HEK293 (cell line): ENCODE measurements at regions not wholly inside any gene's neighbourhood (a gene's known extent, or its start where the extent isn't known, plus 50 kb on each side); places are given as distances from the start of the nearest gene placed in this dataset.

Experiments
- CTCF ChIA-PET: fragments of 350-600 bp; formaldehyde crosslinking; extraction: SDS; loops from one replicate; lab custom pipeline; 2021; ENCODE audit warnings: antibody characterized with exemption; lab: Yijun Ruan, JAX
- POLR2A ChIA-PET: fragments of 300-600 bp; formaldehyde crosslinking; extraction: SDS; loops from one replicate; lab custom pipeline; 2020; ENCODE audit warnings: antibody characterized with exemption, inconsistent platforms; lab: Yijun Ruan, JAX
- H3K27ac ChIP-seq: fragments of 200-500 bp; sonication (Bioruptor generic); 2 replicates; pipeline ENCODE4 v1.5.1; 2014; ENCODE audit warnings: low read depth, low read length, control low read depth, inconsistent platforms; ENCODE audit errors: extremely low read depth
- H3K36me3 ChIP-seq, 2 experiments: fragments of 200-500 bp in 1 of 2; sonication (Bioruptor generic) in 1 of 2; 1 replicate in 1 of 2; 2 replicates in 1 of 2; pipeline ENCODE4 v1.5.1; 2014 to 2017; ENCODE audit warnings: inconsistent platforms in 2 of 2, low read length in 2 of 2; ENCODE audit not compliant: control insufficient read depth in 2 of 2, insufficient read depth in 1 of 2
- H3K4me1 ChIP-seq: fragments of 200-500 bp; sonication (Bioruptor generic); 2 replicates; pipeline ENCODE4 v1.5.1; 2014; ENCODE audit warnings: mild to moderate bottlenecking, low read length, inconsistent platforms; ENCODE audit not compliant: control insufficient read depth, insufficient read depth
- H3K4me3 ChIP-seq: 2 replicates; pipeline ENCODE4 v1.5.1; 2011; ENCODE audit warnings: low read depth, mild to moderate bottlenecking, control low read depth, low read length, moderate library complexity
- H3K9me3 ChIP-seq: fragments of 200-500 bp; sonication (Bioruptor generic); 2 replicates; pipeline ENCODE4 v1.5.1; 2014; ENCODE audit warnings: low read depth, low read length, inconsistent platforms; ENCODE audit not compliant: control insufficient read depth, insufficient read depth
- ELK4 ChIP-seq: IDR thresholded peaks from 2 replicates; pipeline ENCODE4 v1.6.1; 2011; ENCODE audit warnings: mild to moderate bottlenecking, low read depth, low read length, borderline replicate concordance
- IKZF3 ChIP-seq: fragments of 450-650 bp; IDR thresholded peaks from 2 replicates; pipeline ENCODE4 v1.5.0; 2018; ENCODE audit warnings: missing biosample characterization, mild to moderate bottlenecking, missing genetic modification characterization, moderate library complexity
- PRDM1 ChIP-seq: fragments of 450-650 bp; formaldehyde crosslinking; IDR thresholded peaks from 2 replicates; pipeline ENCODE4; 2016; ENCODE audit warnings: missing biosample characterization, missing genetic modification characterization
- SP3 ChIP-seq: fragments of 450-650 bp; formaldehyde crosslinking; IDR thresholded peaks from 2 replicates; pipeline ENCODE4 v1.5.1; 2016; ENCODE audit warnings: missing biosample characterization, missing genetic modification characterization
- ZEB2 ChIP-seq: fragments of 450-650 bp; formaldehyde crosslinking; IDR thresholded peaks from 2 replicates; pipeline ENCODE4 v1.5.1; 2016; ENCODE audit warnings: missing biosample characterization, missing genetic modification characterization
- ZFP41 ChIP-seq: fragments of 450-650 bp; formaldehyde crosslinking; IDR thresholded peaks from 2 replicates; pipeline ENCODE4 v1.5.1; 2016; ENCODE audit warnings: missing biosample characterization, missing genetic modification characterization, borderline replicate concordance
- ZNF138 ChIP-seq: fragments of 450-650 bp; formaldehyde crosslinking; IDR thresholded peaks from 2 replicates; pipeline ENCODE4 v1.5.1; 2016; ENCODE audit warnings: missing biosample characterization, missing genetic modification characterization, borderline replicate concordance
- ZNF214 ChIP-seq: fragments of 450-650 bp; formaldehyde crosslinking; IDR thresholded peaks from 2 replicates; pipeline ENCODE4 v1.5.1; 2017; ENCODE audit warnings: missing biosample characterization, mild to moderate bottlenecking, missing genetic modification characterization, borderline replicate concordance
- ZNF223 ChIP-seq: fragments of 450-650 bp; formaldehyde crosslinking; IDR thresholded peaks from 2 replicates; pipeline ENCODE4 v1.5.1; 2016; ENCODE audit warnings: missing biosample characterization, missing genetic modification characterization
- ZNF248 ChIP-seq: fragments of 450-650 bp; formaldehyde crosslinking; IDR thresholded peaks from 2 replicates; pipeline ENCODE4 v1.5.1; 2017; ENCODE audit warnings: missing biosample characterization, missing genetic modification characterization
- ZNF423 ChIP-seq: fragments of 450-650 bp; formaldehyde crosslinking; IDR thresholded peaks from 2 replicates; pipeline ENCODE4 v1.5.1; 2016; ENCODE audit warnings: missing biosample characterization, missing genetic modification characterization
- ZNF596 ChIP-seq: fragments of 450-650 bp; IDR thresholded peaks from 2 replicates; pipeline ENCODE4 v1.5.0; 2018; ENCODE audit warnings: missing biosample characterization, mild to moderate bottlenecking, missing genetic modification characterization, moderate library complexity
- ZNF658 ChIP-seq: fragments of 450-650 bp; formaldehyde crosslinking; IDR thresholded peaks from 2 replicates; pipeline ENCODE4; 2016; ENCODE audit warnings: missing biosample characterization, missing genetic modification characterization
- ZNF664 ChIP-seq: fragments of 450-650 bp; formaldehyde crosslinking; IDR thresholded peaks from 2 replicates; pipeline ENCODE4 v1.5.1; 2016; ENCODE audit warnings: missing biosample characterization, missing genetic modification characterization
- TF ChIP-seq, protein P1 (sequence below): fragments of 450-650 bp; formaldehyde crosslinking; conservative IDR thresholded peaks from 2 replicates; pipeline ENCODE4 v1.5.1; 2016; ENCODE audit warnings: low read depth, missing biosample characterization, missing genetic modification characterization
- TF ChIP-seq, protein P2 (sequence below): fragments of 450-650 bp; IDR thresholded peaks from 2 replicates; pipeline ENCODE4 v1.5.1; 2018; ENCODE audit warnings: missing biosample characterization, mild to moderate bottlenecking, missing genetic modification characterization
- TF ChIP-seq, protein P3 (sequence below): fragments of 450-650 bp; formaldehyde crosslinking; IDR thresholded peaks from 2 replicates; pipeline ENCODE4 v1.5.1; 2016; ENCODE audit warnings: missing biosample characterization, missing genetic modification characterization, borderline replicate concordance

DNA sequence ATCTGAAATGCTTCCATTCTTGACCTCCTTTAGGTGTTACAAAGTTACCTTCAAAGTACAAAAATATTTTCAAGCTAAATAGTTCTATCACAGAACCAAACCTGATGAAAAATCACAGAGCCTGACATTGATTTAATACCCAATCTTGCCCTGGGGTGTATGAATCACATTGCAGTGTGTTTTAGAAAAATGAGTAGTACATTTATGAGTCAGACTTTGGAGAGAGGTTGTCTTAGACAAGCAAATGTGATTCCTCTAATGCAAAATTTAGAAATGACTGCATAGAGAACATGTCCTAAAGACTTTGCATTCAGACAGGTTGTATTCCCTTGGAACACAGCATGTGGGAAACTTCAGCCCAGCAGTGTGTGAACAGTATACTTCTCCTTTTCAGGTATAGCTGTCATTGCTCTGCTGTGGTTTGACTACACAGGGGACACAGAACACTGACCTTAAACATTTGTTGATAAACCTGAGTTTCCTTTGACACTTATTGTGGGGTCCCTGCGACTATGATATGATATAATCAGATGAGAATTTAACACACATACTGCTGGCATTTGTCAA is 972.1 kb downstream of the JRKL start (continued):
- TF ChIP-seq ZNF658 (no peak), IKZF3 (tag by site-specific recombination) (no peak), ZNF223 (tag by site-specific recombination) (no peak), ZFP41 (tag by site-specific recombination) (no peak), ZNF423 (tag by site-specific recombination) (no peak)

DNA sequence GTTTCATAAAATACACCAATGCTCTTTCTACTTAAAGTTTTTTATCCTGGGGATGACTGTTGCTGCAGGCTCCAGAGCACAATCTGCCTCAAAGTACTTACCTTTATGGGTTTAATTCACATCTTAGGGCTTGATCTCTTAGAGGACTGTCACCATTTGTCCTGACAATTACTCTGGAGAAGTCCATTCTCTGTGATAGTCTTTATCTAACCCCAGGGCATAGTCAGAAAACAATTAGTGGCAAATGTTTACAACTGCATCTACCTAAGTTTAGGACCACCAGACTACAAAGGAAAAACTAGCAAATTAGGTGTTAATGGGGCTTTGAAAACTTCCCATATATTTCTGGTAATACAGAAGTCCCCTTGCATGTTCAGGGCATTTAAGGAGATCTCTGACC is 973.5 kb downstream of the JRKL start:
- ChIA-PET POLR2A (no interaction called here), CTCF (no interaction called here)
- Histone ChIP-seq H3K36me3 (no peaks in the 10 kb centered on the region), H3K27ac (no peak overlapping the region), H3K4me3 (no peak overlapping the region), H3K9me3 (no peaks in the 10 kb centered on the region), H3K4me1 (no peaks in the 10 kb centered on the region)
- no peak for TF ChIP-seq ZNF664 (tag by site-specific recombination)
- no peak for TF ChIP-seq ZEB2
- TF ChIP-seq ZNF138, result no peak
- TF ChIP-seq ELK4, result no peak
- TF ChIP-seq, protein P1, sequence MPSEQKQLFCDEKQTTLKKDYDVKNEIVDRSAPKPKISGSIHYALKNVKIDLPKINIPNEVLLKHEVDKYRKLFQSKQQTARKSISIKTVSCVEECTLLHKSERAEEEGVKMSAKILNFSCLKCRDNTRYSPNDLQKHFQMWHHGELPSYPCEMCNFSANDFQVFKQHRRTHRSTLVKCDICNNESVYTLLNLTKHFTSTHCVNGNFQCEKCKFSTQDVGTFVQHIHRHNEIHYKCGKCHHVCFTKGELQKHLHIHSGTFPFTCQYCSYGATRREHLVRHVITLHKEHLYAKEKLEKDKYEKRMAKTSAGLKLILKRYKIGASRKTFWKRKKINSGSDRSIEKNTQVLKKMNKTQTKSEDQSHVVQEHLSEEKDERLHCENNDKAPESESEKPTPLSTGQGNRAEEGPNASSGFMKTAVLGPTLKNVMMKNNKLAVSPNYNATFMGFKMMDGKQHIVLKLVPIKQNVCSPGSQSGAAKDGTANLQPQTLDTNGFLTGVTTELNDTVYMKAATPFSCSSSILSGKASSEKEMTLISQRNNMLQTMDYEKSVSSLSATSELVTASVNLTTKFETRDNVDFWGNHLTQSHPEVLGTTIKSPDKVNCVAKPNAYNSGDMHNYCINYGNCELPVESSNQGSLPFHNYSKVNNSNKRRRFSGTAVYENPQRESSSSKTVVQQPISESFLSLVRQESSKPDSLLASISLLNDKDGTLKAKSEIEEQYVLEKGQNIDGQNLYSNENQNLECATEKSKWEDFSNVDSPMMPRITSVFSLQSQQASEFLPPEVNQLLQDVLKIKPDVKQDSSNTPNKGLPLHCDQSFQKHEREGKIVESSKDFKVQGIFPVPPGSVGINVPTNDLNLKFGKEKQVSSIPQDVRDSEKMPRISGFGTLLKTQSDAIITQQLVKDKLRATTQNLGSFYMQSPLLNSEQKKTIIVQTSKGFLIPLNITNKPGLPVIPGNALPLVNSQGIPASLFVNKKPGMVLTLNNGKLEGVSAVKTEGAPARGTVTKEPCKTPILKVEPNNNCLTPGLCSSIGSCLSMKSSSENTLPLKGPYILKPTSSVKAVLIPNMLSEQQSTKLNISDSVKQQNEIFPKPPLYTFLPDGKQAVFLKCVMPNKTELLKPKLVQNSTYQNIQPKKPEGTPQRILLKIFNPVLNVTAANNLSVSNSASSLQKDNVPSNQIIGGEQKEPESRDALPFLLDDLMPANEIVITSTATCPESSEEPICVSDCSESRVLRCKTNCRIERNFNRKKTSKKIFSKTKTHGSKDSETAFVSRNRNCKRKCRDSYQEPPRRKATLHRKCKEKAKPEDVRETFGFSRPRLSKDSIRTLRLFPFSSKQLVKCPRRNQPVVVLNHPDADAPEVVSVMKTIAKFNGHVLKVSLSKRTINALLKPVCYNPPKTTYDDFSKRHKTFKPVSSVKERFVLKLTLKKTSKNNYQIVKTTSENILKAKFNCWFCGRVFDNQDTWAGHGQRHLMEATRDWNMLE (tag by site-specific recombination), result no peak
- TF ChIP-seq, protein P2, sequence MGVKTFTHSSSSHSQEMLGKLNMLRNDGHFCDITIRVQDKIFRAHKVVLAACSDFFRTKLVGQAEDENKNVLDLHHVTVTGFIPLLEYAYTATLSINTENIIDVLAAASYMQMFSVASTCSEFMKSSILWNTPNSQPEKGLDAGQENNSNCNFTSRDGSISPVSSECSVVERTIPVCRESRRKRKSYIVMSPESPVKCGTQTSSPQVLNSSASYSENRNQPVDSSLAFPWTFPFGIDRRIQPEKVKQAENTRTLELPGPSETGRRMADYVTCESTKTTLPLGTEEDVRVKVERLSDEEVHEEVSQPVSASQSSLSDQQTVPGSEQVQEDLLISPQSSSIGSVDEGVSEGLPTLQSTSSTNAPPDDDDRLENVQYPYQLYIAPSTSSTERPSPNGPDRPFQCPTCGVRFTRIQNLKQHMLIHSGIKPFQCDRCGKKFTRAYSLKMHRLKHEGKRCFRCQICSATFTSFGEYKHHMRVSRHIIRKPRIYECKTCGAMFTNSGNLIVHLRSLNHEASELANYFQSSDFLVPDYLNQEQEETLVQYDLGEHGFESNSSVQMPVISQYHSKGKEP (tag by site-specific recombination), result no peak
- no peak for TF ChIP-seq ZNF214
- TF ChIP-seq SP3 (tag by site-specific recombination), result no peak
- no peak for TF ChIP-seq ZNF596 (tag by site-specific recombination)
- no peak for TF ChIP-seq ZNF248 (tag by site-specific recombination)
- TF ChIP-seq PRDM1, result no peak
- TF ChIP-seq, protein P3, sequence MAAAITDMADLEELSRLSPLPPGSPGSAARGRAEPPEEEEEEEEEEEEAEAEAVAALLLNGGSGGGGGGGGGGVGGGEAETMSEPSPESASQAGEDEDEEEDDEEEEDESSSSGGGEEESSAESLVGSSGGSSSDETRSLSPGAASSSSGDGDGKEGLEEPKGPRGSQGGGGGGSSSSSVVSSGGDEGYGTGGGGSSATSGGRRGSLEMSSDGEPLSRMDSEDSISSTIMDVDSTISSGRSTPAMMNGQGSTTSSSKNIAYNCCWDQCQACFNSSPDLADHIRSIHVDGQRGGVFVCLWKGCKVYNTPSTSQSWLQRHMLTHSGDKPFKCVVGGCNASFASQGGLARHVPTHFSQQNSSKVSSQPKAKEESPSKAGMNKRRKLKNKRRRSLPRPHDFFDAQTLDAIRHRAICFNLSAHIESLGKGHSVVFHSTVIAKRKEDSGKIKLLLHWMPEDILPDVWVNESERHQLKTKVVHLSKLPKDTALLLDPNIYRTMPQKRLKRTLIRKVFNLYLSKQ (tag by site-specific recombination), result no peak
